ENCODE measurements at regions not wholly inside any gene's neighbourhood (a gene's known extent, or its start where the extent isn't known, plus 50 kb on each side); places are given as distances from the start of the nearest gene placed in this dataset.

DNA sequence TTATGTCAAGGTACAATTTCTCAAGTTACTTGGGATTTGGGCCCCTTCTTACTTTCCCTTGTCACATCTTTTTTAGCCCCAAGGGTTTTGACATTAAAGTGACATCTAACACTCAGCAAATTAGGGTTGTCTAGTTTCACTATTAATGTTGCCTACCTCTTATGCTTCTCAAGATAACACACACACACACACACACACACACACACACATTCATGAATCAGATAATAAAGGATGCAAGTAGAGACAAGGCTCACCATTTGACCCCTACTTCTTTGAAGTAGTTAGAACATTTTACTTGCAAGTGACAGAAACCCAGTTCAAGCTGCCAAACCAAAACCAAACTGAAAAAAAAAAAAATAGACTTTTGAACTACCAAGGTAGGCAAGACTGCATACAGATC lies 138.8 kb downstream of the TRIB2 start:
- TF ChIP-seq, protein P1, sequence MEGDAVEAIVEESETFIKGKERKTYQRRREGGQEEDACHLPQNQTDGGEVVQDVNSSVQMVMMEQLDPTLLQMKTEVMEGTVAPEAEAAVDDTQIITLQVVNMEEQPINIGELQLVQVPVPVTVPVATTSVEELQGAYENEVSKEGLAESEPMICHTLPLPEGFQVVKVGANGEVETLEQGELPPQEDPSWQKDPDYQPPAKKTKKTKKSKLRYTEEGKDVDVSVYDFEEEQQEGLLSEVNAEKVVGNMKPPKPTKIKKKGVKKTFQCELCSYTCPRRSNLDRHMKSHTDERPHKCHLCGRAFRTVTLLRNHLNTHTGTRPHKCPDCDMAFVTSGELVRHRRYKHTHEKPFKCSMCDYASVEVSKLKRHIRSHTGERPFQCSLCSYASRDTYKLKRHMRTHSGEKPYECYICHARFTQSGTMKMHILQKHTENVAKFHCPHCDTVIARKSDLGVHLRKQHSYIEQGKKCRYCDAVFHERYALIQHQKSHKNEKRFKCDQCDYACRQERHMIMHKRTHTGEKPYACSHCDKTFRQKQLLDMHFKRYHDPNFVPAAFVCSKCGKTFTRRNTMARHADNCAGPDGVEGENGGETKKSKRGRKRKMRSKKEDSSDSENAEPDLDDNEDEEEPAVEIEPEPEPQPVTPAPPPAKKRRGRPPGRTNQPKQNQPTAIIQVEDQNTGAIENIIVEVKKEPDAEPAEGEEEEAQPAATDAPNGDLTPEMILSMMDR (IDR thresholded peaks at IDR 0.05): no peak
- no peak for TF ChIP-seq POLR2A (IDR thresholded peaks at IDR 0.05)

All from testis (tissue), 2 donors.